Activated CD4-positive, alpha-beta T cell treated with anti-CD3 and anti-CD28 coated beads, Interleukin-2, Interleukin-6, amounts not matched to agents 100 ng/mL and 50 ng/mL, durations not matched to agents 16 hours and 8 hours (primary cell): ENCODE measurements at regions not wholly inside any gene's neighbourhood (a gene's known extent, or its start where the extent isn't known, plus 50 kb on each side); places are given as distances from the start of the nearest gene placed in this dataset.
"Not testable (repeated sequence)": the region's sequence is repeated elsewhere in the genome, so short reads cannot be mapped to it uniquely, and the experiment has no call there.

ENCODE experiments used
- DNase-seq: peaks from one replicate; pipeline ENCODE4 v3.0.0-alpha.2; 2020

DNA sequence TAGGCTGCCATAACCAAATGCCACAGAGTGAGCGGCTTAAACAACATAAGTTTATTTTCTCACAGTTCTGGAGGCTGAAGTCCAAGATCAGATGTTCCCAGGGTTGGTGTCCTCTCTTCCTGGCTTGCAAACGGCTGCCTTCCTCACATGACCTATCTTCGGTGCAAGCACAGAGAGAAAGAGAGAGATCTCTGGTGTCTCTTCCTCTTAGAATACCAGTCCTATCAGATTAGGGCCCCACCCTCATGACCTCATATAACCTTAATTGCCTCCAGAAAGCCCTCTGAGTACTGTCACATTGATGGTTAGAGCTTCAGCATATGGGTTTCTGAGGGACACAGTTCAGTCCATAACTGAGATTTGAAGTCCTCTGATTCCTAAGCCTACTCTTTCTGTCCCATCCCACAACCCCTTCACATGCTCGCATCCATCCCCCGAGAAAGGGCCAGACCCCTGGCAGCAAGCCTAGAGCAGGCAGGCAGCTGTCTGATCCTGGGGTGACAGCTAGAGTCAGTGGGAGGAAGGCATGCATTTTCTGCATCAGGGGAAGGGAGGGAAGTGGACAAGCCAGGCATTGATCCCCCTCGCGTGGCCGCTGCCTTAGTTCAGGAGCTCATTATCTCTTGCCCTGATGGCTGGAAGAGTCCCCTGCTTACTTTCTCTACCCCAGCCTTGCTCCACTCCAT, 114.1 kb downstream of the FAR1 start:
- DNase-seq, result no peak

DNA sequence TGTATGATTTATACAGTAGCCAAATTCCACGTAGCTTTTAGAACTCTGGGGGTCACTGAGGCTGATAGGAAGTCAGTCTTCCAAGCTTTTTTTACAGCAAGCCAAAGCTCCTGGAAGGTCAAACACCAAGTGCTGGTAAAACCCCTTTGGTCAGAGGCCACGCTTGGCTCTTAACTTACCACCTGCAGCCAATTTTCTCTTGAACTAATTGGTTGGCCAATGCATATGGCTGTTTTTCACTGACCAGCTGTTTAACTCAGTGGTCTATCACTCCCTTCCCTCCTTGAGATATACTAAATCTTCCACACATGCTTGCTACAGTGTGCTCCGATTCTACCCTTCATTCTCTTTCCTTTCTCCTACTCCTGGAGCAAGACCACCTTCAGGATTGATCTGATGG, 116.0 kb downstream of the FAR1 start:
- DNase-seq, result no peak

DNA sequence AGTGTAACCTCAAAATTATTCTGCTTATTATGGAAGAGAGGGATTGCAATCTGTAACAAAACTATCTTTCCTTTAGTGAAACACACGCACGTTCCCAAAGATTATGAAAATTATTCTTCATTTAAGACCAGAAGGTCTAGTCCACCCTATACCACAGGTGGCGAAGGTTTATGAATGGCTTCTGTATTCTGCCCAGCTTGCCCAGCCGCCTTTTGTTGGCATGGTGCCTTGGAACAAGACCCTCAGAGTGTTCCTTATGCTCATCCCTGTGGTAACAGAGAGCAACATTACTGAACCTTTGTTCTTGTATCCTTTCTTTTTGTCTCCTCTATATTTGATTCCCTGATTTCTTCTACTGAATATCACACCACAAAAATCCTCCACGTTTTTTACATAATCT, 116.4 kb downstream of the FAR1 start:
- no peak for DNase-seq

DNA sequence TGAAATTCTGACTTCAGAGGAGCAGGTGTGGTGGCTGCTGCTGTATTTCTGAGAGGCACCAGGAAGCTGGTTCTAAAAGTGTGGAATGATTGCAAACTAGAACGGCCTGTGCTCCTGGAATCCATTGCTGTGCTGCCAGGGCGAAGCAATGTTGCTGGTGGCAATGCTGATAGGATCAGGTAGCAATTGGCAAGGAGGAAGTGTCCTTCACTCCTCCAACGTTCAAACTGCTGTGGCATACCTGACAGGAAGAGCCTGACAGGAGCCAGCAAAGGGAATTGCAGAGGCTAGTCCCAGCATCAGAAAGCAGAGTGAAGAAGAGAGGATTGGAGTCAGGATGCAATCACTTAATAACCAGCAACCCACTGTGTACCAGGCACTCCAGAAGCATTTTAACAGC, 118.2 kb downstream of the FAR1 start:
- DNase-seq, result no peak

DNA sequence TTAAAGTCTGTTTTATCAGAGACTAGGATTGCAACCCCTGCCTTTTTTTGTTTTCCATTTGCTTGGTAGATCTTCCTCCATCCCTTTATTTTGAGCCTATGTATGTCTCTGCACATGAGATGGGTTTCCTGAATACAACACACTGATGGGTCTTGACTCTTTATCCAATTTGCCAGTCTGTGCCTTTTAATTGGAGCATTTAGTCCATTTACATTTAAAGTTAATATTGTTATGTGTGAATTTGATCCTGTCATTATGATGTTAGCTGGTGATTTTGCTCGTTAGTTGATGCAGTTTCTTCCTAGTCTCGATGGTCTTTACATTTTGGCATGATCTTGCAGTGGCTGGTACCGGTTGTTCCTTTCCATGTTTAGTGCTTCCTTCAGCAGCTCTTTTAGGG, 129.1 kb downstream of the FAR1 start:
- not testable (repeated sequence) for DNase-seq

DNA sequence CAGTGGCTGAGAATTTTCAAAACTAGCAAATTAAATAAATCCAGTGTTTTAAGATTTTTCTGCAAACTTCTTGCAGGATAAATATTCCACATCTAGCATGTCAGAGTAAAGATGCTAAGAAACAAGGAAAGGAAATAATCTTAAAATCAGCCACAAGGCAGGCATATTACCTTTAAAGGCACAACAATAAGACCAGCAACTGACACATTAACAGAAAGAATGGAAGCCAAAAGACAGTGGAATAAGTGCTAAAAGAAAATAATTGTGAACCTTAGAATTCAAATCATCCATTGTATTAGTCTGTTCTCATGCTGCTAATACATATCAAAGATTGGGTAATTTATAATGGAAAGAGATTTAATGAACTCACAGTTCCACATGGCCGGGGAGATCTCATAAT, 132.4 kb downstream of the FAR1 start:
- DNase-seq, result no peak

DNA sequence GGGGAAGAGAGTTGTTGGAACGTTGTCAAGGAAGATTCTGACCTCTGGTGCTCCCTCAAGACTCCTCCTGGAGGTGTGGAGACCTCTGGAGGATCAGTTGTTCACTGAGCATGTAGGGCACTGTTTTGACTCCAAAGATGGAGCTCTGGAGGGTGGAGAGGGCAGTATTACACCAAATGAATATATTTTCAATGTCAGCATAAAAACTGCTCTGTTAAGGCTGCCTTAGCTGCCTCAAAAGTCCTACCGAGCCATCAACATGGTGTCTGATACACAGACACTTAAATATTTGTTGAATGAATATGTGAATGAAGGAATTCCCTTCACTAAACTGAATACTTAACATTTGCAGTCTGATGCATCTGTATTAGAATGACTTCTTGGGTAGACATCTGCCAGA, 144.2 kb upstream of the SPON1 start:
- DNase-seq, result no peak

DNA sequence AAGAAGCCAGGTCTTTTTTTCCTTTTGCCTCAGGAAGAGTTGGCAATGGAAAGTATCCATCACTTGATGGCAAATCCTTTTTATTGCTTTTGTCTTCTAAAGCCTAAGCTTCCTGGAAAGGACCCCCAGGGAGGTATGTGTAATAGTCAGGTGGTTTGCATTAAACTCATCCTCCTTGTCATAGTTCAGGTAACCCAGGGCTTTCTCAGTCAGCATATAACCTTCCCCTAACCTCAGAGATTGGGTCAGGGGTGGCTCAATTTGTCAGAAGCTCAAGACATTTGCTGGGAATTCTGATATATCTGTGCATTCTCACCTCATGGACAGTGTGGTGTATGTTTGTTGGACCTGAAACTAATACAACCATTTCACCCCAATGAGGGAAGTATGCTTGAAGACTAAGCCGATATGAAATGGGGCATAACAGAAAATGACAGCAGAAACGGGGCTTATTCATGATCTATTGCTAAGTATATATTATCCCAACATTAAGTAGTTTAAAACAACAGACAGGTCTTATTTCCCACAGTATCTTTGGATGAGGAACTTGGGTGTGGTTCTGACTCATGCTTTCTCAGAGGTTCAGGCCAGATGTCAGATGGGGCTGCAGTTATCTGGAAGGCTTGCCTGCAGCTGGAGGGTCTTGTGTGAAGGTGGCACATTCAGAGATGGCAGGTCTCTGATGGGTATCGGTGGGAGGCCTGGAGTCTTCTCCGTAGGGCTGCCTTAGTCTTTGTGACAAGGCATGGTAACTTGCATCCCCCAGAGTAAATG, 135.8 kb upstream of the SPON1 start:
- no peak for DNase-seq

DNA sequence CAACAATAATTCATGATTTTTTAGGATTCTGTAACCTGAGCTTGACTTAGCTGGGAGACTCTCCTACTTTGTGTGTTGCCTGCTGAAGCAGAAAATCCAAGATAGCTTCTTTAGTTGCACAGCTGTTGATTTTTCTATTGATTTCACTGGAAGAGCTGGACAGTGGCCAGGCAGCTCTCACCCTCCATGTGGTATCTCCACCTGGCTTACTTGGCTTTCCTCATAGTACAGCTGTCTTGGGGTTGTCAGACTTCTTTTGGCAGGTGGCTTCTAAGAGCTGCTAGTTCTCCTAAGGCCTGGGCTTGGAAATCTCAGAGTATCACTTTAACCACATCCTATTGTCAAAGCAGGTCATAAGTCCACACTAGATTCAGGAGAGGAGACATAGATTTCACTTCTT, 130.8 kb upstream of the SPON1 start:
- DNase-seq, result no peak

DNA sequence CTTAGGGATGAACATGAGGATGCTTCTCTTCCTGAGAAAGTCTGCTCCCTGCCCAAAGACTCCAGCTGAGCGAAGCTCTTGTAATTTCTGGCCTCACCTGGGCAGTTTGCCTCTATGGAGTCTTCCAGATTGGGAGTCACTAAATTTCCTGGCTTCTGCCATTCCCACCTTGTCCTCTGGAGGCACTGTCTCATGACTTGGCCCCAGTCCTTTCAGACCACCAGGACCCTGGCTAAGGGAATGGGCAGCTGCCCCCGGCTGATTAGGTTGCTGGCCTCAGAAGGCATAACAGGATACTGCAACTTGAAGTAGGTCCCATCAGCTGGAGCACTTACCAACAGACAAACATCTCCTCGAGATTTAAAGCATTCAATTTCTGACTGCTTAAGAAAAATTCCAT, 128.1 kb upstream of the SPON1 start:
- no peak for DNase-seq

DNA sequence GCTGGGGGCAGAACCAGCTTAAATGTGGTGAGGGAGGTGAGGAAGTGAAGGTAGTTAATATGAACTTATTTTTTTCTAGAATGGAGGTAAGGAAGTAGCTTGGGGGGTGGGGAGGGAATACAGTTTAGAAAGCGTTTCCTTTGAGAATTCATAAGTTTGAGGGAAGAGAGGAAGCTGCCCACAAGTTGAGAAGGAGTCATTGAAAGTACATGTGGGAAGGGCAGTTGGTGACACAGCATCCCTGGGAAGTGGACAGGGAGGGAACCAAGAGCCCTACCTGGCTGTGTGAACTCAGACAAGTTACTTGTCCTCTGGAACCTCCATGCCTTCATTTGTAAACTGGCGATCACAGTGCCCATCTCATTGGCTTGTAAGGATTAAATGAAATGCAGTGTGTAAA, 125.9 kb upstream of the SPON1 start:
- DNase-seq, result no peak

DNA sequence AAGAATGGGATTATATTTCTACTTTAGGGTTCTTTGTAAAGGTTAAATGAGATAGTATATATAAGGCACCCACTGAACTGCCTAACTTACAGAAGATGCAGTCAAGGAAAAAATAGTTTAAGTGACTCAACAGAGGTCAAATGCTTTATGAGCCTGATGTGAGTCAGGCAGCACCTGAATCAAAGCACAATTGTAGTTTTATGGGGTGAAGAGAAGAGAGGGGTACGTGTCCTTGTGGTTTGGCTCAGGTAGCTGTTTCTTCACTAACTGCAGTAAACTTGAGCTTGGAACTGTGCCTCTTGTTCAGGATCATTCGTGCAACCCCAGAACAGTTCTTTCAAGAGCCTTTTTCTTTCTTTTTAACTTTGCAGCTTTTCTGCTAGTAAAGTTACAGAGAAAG, 125.2 kb upstream of the SPON1 start:
- DNase-seq, result no peak

DNA sequence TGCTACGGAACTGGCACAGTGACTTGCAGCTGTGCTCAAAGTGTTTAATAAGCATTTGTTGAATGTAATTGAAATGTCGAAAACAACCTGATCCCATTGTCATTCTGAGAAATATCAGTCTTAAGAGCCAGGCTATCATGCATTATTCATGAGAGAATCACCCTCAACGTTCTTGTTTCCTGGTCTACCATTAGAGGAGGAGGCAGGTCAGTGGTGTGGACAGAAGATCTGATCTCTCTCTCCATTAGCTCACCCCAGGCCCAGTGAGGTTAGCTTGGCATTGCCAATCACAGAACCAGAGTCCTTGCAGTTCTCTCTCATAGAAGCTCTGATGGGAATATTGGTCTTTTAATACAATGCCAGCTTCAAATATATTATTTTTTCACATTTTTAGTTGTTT, 121.1 kb upstream of the SPON1 start:
- DNase-seq, result no peak

DNA sequence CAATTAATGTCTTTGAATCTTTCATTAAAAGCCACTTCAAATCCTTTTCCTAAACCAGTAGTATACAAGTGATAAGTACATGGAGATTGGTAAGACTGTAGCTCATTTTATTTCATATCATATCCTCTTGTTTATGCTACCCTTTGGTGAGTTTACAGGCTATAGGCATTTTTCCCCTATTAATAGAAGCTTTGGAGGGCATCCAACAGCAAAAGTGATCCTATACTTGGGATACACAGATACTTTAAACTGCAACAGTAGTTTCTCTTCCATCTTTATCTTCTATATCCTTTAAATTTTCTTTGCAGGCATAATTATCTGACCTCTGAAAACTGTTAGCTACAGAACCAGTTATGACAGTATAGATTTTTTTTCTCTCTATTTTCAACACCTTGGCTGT, 114.5 kb upstream of the SPON1 start:
- DNase-seq, result no peak

DNA sequence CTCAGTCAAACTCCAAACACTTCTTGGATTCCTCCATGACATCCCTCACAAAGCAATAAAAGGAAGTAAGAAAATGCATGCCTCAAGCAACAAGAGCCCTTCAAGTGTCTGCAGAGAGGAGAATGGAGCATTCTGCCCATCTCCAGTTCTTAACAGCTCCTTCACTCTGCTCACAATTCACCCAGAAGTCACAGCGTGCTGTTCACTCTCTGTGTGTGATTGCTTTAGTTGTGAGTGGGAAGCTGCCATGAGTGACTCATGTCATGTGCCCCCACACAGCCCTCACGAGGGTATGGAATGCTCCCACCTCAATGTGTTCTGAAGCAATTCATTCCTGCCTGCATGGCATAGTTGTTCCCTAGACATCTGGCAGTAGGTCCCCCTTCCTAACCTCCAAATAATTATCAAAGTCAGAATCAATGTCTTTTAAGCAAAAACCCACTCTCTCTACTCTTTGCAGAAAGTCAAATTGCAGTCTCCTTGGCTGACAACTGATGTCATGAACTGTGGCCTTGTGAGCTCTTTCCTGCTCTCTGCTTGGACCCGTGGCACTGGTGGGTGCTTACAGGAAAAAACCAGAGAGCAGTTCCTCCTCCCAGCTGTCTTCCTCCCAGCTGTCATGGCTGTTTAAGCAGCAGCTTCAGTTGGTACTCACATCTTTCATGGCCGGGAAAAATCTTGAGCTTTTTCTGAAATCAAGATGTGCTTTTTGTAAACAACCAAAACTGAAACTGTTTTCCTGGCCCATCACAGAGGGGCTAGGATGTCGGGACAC, 112.1 kb upstream of the SPON1 start:
- DNase-seq, result no peak

DNA sequence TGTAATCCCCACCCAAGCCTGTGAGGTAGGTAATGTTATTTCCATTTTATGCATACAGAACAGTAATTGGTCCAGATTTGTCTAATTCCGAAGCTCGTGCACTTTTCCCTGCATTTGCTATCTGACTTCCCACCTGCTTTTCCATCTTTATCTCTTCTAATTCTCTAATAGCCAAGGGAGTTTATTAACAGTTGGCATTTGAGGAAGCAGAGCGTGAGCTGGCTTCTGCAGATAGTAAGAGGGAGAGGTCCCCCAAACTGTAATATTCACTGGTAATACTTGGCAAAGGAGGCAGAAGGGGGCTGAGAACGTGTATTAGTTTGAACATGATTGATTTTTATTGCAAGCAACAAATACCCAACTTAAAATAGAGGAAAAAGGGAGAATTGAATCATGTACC, 110.8 kb upstream of the SPON1 start:
- DNase-seq, result no peak

DNA sequence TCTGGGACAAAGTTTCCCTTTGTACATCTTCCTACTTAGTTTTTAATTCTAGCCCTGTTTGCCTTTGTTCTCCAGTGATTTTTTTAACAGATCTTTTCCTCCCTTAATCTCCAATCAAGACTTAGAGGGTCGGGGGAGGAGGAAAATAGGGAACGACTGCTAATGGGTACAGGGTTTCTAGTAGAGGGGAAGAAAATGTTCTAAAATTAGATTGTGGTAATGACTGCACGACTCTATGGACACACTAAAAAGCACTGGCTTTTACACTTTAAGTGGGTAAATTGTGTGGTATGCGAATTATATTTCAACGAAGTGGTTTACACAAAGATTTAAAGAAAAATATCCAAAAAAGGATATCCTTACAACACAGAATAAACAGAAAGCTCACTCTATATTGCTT, 110.0 kb upstream of the SPON1 start:
- no peak for DNase-seq

DNA sequence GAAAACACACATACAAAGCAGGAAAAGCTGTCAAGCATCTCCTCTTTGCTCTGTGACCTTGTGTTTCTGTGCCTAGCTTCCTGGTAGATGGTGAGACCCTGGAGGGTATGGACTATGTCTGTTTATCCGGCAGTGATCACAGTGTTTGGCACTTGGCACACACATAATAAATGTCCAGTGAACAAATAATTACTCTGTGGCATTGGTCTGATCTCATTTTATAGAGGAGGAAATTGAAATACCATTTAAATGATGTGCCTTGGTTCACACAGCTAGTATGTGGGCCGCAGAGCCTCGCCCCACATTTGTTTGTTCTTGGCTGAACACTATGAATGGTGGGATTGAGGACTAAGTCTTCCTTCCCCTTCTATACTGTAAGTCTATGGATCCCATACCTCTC, 104.7 kb upstream of the SPON1 start:
- DNase-seq, result no peak

DNA sequence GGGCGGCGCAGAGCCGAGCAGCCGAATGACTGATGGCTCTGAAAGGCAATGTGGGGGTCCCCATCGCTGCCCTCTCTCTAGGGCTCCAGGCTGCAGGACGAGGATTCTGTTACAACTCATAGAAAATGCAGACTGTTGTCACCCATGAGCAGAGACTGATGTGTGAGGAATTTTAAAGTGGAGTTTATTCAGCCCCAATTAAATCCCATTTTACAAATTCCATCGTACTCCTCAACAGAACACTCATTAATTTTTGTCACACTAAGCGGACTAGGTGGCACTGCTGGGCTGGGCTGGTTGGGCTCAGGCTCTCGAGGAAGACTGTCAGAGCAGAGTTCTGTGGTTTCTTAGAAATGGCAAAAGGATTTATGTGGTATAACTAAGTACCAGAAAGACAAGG, 102.6 kb upstream of the SPON1 start:
- DNase-seq, result no peak

DNA sequence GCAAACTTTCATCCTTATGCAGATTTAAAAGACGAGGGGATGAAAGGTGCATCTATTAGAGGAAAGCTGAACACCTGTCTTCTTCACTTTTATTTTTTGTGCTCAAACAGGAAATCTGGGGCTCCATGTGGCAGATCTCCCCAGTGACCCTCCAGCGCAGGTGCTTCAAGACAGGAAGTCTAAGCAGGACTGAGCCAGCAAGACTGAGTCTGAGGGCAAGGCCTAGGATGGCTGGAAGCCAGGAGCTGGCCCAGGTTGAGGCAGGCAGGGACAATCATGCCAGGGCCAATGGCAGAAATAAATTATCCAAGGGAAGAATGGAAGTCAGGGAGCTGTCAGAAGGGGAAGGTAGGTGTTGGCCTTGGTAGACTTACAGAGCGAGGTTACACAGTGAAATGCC, 101.1 kb upstream of the SPON1 start:
- no peak for DNase-seq

DNA sequence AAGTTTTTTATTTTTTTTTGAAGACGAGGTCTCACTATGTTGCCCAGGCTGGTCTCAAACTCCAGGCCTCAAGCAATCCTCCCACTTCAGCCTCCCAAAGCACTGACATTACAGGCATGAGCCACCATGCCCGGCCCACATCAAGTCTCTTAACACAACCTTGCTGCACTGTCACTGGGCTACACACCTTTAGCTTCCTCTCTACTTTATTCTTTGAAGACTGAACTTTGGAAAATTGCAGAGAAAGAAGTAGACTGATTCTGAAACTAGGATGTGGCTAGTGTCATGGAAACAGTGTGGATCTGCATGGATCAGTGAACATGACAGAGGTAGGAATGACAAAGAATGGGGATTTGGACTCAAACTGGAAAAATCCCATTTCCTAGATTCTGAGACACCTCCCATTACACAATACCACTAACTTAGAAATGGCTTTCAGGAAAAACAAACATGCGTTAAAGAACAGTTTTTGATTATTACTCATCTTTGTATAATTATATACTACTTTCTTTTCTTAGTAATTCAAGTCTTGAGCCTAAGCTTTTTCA, 99.6 kb upstream of the SPON1 start:
- DNase-seq, result no peak

DNA sequence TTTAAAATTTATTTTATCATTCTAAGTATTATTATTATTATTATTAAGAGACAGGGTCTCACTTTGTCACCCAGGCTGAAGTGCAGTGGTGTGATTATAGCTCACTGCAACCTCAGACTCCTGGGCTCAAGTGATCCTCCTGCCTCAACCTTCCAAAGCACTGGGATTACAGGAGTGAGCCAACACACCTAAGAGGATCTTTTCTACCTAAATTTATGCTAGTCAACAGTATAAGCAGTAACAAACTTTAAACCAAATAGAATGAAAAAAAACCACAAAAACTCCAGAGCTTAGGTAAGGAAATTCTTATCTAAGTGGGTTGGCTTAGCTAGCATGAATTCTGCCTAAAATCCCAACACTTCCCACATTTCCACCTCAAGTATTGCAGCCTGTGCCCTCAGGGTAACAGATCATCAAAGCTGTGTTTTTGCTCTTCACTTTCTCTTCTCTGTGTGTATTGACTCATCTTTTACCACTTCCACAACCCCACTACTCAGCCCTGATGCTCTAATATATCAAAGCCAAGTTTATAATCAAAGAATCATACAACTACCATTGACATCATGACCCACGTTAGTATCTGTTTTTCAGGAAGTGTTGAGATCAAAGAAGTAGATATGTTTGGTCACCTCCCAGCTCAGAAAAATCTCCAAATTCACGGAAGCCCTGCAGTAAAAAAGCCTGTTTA, 93.7 kb upstream of the SPON1 start:
- peak; percentile 3 for DNase-seq

DNA sequence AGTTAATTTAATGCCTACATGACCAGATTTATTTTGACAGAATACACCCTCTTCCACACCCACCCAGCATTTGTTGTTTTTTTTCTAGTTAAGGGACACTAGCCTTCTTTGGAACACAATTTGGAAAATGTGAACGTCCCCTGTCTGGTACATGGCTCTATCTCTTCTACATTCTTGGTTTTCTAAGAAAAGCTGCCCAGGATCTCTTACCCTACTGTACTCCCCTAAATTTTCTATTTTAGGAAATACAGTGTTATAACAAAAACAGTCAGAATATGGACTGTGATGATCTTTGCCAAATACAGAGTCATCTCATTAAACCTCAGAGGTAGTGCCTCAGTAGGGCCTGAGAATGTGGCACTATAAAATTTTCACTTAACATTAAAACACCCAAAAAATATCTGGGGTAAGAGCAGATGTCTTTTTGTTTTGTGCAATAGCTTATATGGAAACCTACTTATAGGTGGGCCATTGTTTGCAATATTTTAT, 93.1 kb upstream of the SPON1 start:
- DNase-seq, result no peak
